Esophagus squamous epithelium (tissue), 4 donors: ENCODE measurements at regions not wholly inside any gene's neighbourhood (a gene's known extent, or its start where the extent isn't known, plus 50 kb on each side); places are given as distances from the start of the nearest gene placed in this dataset.

Source experiments
- POLR2A ChIP-seq, 4 donors: fragments of 450-650 bp; IDR thresholded peaks; one replicate each; pipeline ENCODE4 v1.6.1; 2017; ENCODE audit warnings: antibody characterized with exemption in 4 of 4, mild to moderate bottlenecking in 4 of 4, moderate library complexity in 3 of 4
- TF ChIP-seq, protein P1 (sequence below), 6 experiments: fragments of 450-650 bp in 4 of 6; fragments of 200-600 bp in 2 of 6; sonication (generic) in 2 of 6; IDR thresholded peaks; one replicate each; pipeline ENCODE4 v1.5.1; 2016 to 2019; ENCODE audit warnings: antibody characterized with exemption in 6 of 6, mild to moderate bottlenecking in 4 of 6, moderate library complexity in 4 of 6

DNA sequence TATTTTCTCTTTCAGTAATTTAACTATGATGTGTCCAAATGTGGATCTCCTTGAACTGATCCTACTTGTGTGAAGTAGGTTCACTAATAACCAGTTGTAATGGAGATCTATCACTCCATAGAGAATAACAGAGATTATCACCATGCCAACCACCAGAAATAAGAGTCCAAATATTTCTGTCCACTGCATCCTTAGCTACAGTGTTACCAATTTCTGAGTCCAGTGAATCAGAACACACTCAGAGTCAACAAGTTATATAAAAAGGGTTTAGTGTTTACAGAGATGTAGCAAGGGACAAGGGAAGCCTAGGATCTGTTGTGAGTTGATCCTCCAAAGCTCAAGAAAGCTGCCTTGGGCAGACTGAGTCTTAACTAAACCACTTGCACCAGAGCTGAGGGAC, 882.8 kb downstream of the TBC1D32 start:
- TF ChIP-seq, protein P1, sequence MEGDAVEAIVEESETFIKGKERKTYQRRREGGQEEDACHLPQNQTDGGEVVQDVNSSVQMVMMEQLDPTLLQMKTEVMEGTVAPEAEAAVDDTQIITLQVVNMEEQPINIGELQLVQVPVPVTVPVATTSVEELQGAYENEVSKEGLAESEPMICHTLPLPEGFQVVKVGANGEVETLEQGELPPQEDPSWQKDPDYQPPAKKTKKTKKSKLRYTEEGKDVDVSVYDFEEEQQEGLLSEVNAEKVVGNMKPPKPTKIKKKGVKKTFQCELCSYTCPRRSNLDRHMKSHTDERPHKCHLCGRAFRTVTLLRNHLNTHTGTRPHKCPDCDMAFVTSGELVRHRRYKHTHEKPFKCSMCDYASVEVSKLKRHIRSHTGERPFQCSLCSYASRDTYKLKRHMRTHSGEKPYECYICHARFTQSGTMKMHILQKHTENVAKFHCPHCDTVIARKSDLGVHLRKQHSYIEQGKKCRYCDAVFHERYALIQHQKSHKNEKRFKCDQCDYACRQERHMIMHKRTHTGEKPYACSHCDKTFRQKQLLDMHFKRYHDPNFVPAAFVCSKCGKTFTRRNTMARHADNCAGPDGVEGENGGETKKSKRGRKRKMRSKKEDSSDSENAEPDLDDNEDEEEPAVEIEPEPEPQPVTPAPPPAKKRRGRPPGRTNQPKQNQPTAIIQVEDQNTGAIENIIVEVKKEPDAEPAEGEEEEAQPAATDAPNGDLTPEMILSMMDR (IDR thresholded peaks at IDR 0.05), result no peak
- TF ChIP-seq POLR2A (IDR thresholded peaks at IDR 0.05), result no peak
